Lower leg skin (tissue), 4 donors: ENCODE measurements at regions not wholly inside any gene's neighbourhood (a gene's known extent, or its start where the extent isn't known, plus 50 kb on each side); places are given as distances from the start of the nearest gene placed in this dataset.

Experiments
- DNase-seq, 2 donors: peaks; one replicate each; pipeline ENCODE4 v3.0.0-alpha.2; 2019; ENCODE audit warnings: low spot score in 2 of 2
- H3K4me3 ChIP-seq: fragments of 200-600 bp; sonication (generic); 2 replicates; pipeline ENCODE4 v1.5.1; 2017; ENCODE audit warnings: mild to moderate bottlenecking, low read depth; ENCODE audit not compliant: poor library complexity, severe bottlenecking
- CTCF ChIP-seq, 3 donors: fragments of 450-650 bp; IDR thresholded peaks; one replicate each; pipeline ENCODE4 v1.5.1; 2016; ENCODE audit warnings: antibody characterized with exemption in 3 of 3, mild to moderate bottlenecking in 3 of 3, moderate library complexity in 2 of 3
- POLR2A ChIP-seq, 2 donors: fragments of 450-650 bp; IDR thresholded peaks; one replicate each; pipeline ENCODE4 v1.6.1; 2016 to 2017; ENCODE audit warnings: antibody characterized with exemption in 2 of 2, mild to moderate bottlenecking in 1 of 2, moderate library complexity in 1 of 2
- WGBS, 2 donors: methylation state at CpG; one replicate each; pipeline ENCODE4 v1.1.5; 2018; 5-methylcytosine and 5-hydroxymethylcytosine counted together
- intact Hi-C: fragments of 100-400 bp; cut with DNase I; formaldehyde crosslinking; loops from one replicate; pipeline ENCODE4 v1.15.0; 2023; ENCODE audit warnings: low total_unique reads

- H3K4me3 ChIP-seq: no peak overlapping the region
- TF ChIP-seq CTCF (IDR thresholded peaks at IDR 0.05): no peak
- intact Hi-C loops: no loop called here
- 81 to 82% methylated on average over 27 of the region's 27 CpGs for WGBS, 2 donors
- DNase-seq: no peak
These were observed 191.8 kb upstream of the NECTIN1 start for GRCh38 chr11:119920666-119921387.

- intact Hi-C loops: no loop called here
- H3K4me3 ChIP-seq: no peak overlapping the region
- no peak for DNase-seq
- TF ChIP-seq POLR2A (IDR thresholded peaks at IDR 0.05): no peak
- no peak for TF ChIP-seq CTCF (IDR thresholded peaks at IDR 0.05)
- WGBS, 2 donors: 53 to 62% methylated on average over 6 of the region's 6 CpGs
These were observed 190.7 kb upstream of the NECTIN1 start for GRCh38 chr11:119919656-119920055.

- 47 to 57% methylated on average over 6 of the region's 6 CpGs for WGBS, 2 donors
- intact Hi-C loops: no loop called here
- no peak for TF ChIP-seq POLR2A (IDR thresholded peaks at IDR 0.05)
- TF ChIP-seq CTCF (IDR thresholded peaks at IDR 0.05): no peak
- no peak for DNase-seq
- no peak overlapping the region for H3K4me3 ChIP-seq
These were observed 189.3 kb upstream of the NECTIN1 start for GRCh38 chr11:119918347-119918746.

DNA sequence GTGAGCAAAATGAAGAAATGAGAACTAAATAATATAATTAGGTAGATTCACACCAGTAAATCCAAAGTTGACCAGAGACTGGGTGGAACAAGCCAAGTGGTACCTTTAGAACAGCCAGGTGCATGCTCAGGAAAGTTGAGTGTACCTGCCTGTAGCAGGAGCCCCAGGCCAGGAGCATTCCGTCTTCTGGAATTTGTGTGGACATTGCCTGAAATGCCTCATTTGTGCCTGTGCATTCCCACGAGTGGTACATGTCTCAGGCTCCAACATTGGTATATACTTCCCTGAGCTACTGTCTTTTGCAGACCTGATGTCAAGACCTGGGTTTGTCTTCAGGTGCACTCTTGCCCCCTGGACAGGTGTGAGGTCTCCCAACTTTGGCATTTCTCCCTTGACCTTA, 187.6 kb upstream of the NECTIN1 start:
- TF ChIP-seq POLR2A (IDR thresholded peaks at IDR 0.05) (no peak), CTCF (IDR thresholded peaks at IDR 0.05) (no peak)
- WGBS, 2 donors: 56 to 80% methylated on average over 2 of the region's 2 CpGs
- H3K4me3 ChIP-seq: no peak overlapping the region
- intact Hi-C loops: no loop called here
- DNase-seq: no peak

GRCh38 chr11:119912229-119912628, 183.2 kb upstream of the NECTIN1 start:
- TF ChIP-seq POLR2A (IDR thresholded peaks at IDR 0.05) (no peak), CTCF (IDR thresholded peaks at IDR 0.05) (no peak)
- intact Hi-C loops: no loop called here
- H3K4me3 ChIP-seq: no peak overlapping the region
- 77 to 79% methylated on average over 6 of the region's 6 CpGs for WGBS, 2 donors
- no peak for DNase-seq

DNA sequence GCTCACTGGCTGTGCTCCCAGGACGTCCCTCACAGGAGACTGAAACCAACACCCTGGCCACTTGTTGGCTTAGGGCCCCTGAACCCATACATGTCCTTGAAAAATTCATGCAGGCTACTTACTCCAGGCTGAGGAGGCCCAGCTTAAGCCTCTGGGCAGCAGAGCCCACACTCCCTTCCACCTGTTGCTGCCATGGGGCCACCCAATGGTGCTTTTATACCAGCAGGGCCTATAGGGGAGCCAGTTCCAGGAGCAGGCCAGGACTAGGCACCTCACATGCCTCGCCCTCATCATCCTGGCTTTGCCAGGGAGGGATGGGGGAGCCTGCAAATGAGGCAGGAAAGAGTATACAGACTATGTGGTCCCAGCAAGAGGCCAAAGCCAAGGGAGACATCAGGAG, 181.7 kb upstream of the NECTIN1 start:
- 84 to 87% methylated on average over 2 of the region's 2 CpGs for WGBS, 2 donors
- no peak for DNase-seq
- no peak overlapping the region for H3K4me3 ChIP-seq
- TF ChIP-seq CTCF (IDR thresholded peaks at IDR 0.05): no peak
- intact Hi-C loops: no loop called here
